Neural cell (in vitro differentiated cells): ENCODE measurements at regions not wholly inside any gene's neighbourhood (a gene's known extent, or its start where the extent isn't known, plus 50 kb on each side); places are given as distances from the start of the nearest gene placed in this dataset.

Experiments used
- H2AFZ ChIP-seq: fragments of 200-600, 300-800 bp; sonication (generic), shearing (Covaris generic); 2 replicates; pipeline ENCODE4 v1.6.0; 2014; ENCODE audit warnings: low read depth, mild to moderate bottlenecking, antibody characterized with exemption, low read length, moderate library complexity
- H3F3A ChIP-seq: fragments of 200-600 bp; shearing (Covaris generic); 2 replicates; pipeline ENCODE4 v1.6.1; 2016; ENCODE audit warnings: mild to moderate bottlenecking, moderate library complexity, mixed read lengths, antibody characterized with exemption, low read length; ENCODE audit not compliant: insufficient read depth, poor library complexity, severe bottlenecking
- H3K27ac ChIP-seq: fragments of 200-600, 300-800 bp; sonication (generic), shearing (Covaris generic); 2 replicates; pipeline ENCODE4 v1.5.1; 2014; ENCODE audit warnings: mild to moderate bottlenecking, low read length, moderate library complexity
- H3K27me3 ChIP-seq: fragments of 300-800, 200-600 bp; sonication (generic), shearing (Covaris generic); 2 replicates; pipeline ENCODE4 v1.6.0; 2014; ENCODE audit warnings: mild to moderate bottlenecking, low read depth, low read length, moderate library complexity; ENCODE audit not compliant: insufficient read depth
- H3K36me3 ChIP-seq: fragments of 300-800, 200-600 bp; sonication (generic), shearing (Covaris generic); 2 replicates; pipeline ENCODE4 v1.5.1; 2014; ENCODE audit warnings: mild to moderate bottlenecking, antibody characterized with exemption, low read length, moderate library complexity; ENCODE audit not compliant: insufficient read depth
- H3K4me2 ChIP-seq: fragments of 300-800, 200-600 bp; sonication (generic), shearing (Covaris generic); 2 replicates; pipeline ENCODE4 v1.6.0; 2014; ENCODE audit warnings: mild to moderate bottlenecking, low read length
- H3K4me3 ChIP-seq: fragments of 300-800, 200-600 bp; sonication (generic), shearing (Covaris generic); 2 replicates; pipeline ENCODE4 v1.5.1; 2014; ENCODE audit warnings: mild to moderate bottlenecking, low read length, moderate library complexity
- H3K79me2 ChIP-seq: fragments of 200-600 bp; shearing (Covaris generic); replicated peaks from 2 replicates; pipeline ENCODE4 v1.6.0; 2014; ENCODE audit warnings: mild to moderate bottlenecking, low read length, moderate library complexity; ENCODE audit not compliant: insufficient read depth
- H3K9ac ChIP-seq: fragments of 300-800, 200-600 bp; sonication (generic), shearing (Covaris generic); 2 replicates; pipeline ENCODE4 v1.6.1; 2016; ENCODE audit warnings: mild to moderate bottlenecking, low read length, mixed read lengths
- H3K9me2 ChIP-seq: fragments of 200-600 bp; shearing (Covaris generic); 2 replicates; pipeline ENCODE4 v1.6.1; 2016; ENCODE audit warnings: mild to moderate bottlenecking, low read length, mixed read lengths; ENCODE audit not compliant: insufficient read depth
- H3K9me3 ChIP-seq: fragments of 200-600, 300-800 bp; sonication (generic), shearing (Covaris generic); 2 replicates; pipeline ENCODE4 v1.6.1; 2016; ENCODE audit warnings: mild to moderate bottlenecking, mixed run types, low read length, moderate library complexity, mixed read lengths
- H4K20me1 ChIP-seq: fragments of 200-600 bp; shearing (Covaris generic); 2 replicates; pipeline ENCODE4 v1.6.1; 2016; ENCODE audit warnings: mild to moderate bottlenecking, mixed run types; ENCODE audit not compliant: insufficient read depth
- CTCF ChIP-seq: fragments of 450-650 bp; IDR thresholded peaks from 2 replicates; pipeline ENCODE4 v1.5.1; 2014; ENCODE audit warnings: antibody characterized with exemption, mild to moderate bottlenecking, moderate library complexity; ENCODE audit not compliant: poor library complexity, severe bottlenecking
- EP300 ChIP-seq: fragments of 450-650 bp; conservative IDR thresholded peaks from 2 replicates; pipeline ENCODE4 v1.6.1; 2014; ENCODE audit warnings: antibody characterized with exemption, mild to moderate bottlenecking, moderate library complexity; ENCODE audit not compliant: poor library complexity, severe bottlenecking
- EZH2 ChIP-seq: fragments of 200-600, 300-800 bp; shearing (Covaris generic), sonication (generic); IDR thresholded peaks from 2 replicates; pipeline ENCODE4 v1.6.1; 2014; ENCODE audit warnings: antibody characterized with exemption, low read length, borderline replicate concordance, mild to moderate bottlenecking; ENCODE audit not compliant: insufficient read depth, poor library complexity, severe bottlenecking
- MXI1 ChIP-seq: fragments of 450-650 bp; conservative IDR thresholded peaks from 2 replicates; pipeline ENCODE4 v1.6.1; 2014; ENCODE audit warnings: antibody characterized with exemption, mild to moderate bottlenecking; ENCODE audit not compliant: poor library complexity, severe bottlenecking
- POLR2AphosphoS5 ChIP-seq: IDR thresholded peaks from 2 replicates; pipeline ENCODE4 v1.6.1; 2012
- RAD21 ChIP-seq: fragments of 450-650 bp; conservative IDR thresholded peaks from 2 replicates; pipeline ENCODE4 v1.6.1; 2014; ENCODE audit warnings: antibody characterized with exemption, mild to moderate bottlenecking, moderate library complexity
- REST ChIP-seq: IDR thresholded peaks from 2 replicates; pipeline ENCODE4 v1.6.1; 2012; ENCODE audit warnings: borderline replicate concordance
- SMC3 ChIP-seq: fragments of 450-650 bp; conservative IDR thresholded peaks from 2 replicates; pipeline ENCODE4 v1.6.1; 2014; ENCODE audit warnings: antibody characterized with exemption, mild to moderate bottlenecking, moderate library complexity; ENCODE audit not compliant: poor library complexity
- TAF1 ChIP-seq: IDR thresholded peaks from 2 replicates; pipeline ENCODE4 v1.6.1; 2012; ENCODE audit warnings: low read depth

GRCh38 chr22:48161298-48161697, 1398.8 kb downstream of the TBC1D22A start:
- Histone ChIP-seq H4K20me1 (no peaks in the 10 kb centered on the region), H3K9me3 (no peaks in the 10 kb centered on the region), H3K4me3 (no peak overlapping the region), H3K27ac (no peak overlapping the region), H3K9me2 (no peaks in the 10 kb centered on the region), H3K27me3 (no peaks in the 10 kb centered on the region), H2AFZ (no peak overlapping the region), H3K79me2 (no peaks in the 10 kb centered on the region), H3K36me3 (no peaks in the 10 kb centered on the region), H3K4me2 (no peak overlapping the region), H3F3A (no peaks in the 10 kb centered on the region), H3K9ac (no peak overlapping the region)
- TF ChIP-seq CTCF (no peak), MXI1 (no peak), POLR2AphosphoS5 (no peak), REST (no peak), RAD21 (no peak), TAF1 (no peak), EP300 (no peak), SMC3 (no peak), EZH2 (no peak)

GRCh38 chr22:48157676-48158075, 1395.2 kb downstream of the TBC1D22A start:
- Histone ChIP-seq H2AFZ (no peak overlapping the region), H4K20me1 (no peaks in the 10 kb centered on the region), H3K4me2 (no peak overlapping the region), H3K36me3 (no peaks in the 10 kb centered on the region), H3K27me3 (no peaks in the 10 kb centered on the region), H3F3A (no peaks in the 10 kb centered on the region), H3K9me2 (no peaks in the 10 kb centered on the region), H3K27ac (no peak overlapping the region), H3K9ac (no peak overlapping the region), H3K9me3 (no peaks in the 10 kb centered on the region), H3K4me3 (no peak overlapping the region), H3K79me2 (no peaks in the 10 kb centered on the region)
- TF ChIP-seq RAD21 (no peak), POLR2AphosphoS5 (no peak), MXI1 (no peak), CTCF (no peak), SMC3 (no peak), REST (no peak), TAF1 (no peak), EZH2 (no peak), EP300 (no peak)
